Neural progenitor cell (in vitro differentiated cells): ENCODE measurements at regions not wholly inside any gene's neighbourhood (a gene's known extent, or its start where the extent isn't known, plus 50 kb on each side); places are given as distances from the start of the nearest gene placed in this dataset.

ENCODE experiments used
- CTCF ChIP-seq: fragments of 200-600 bp; sonication (generic); IDR thresholded peaks from 2 replicates; pipeline ENCODE4 v1.5.1; 2017; ENCODE audit warnings: antibody characterized with exemption, mild to moderate bottlenecking
- EZH2 ChIP-seq: fragments of 200-600 bp; sonication (generic); IDR thresholded peaks from 2 replicates; pipeline ENCODE4 v1.6.1; 2017; ENCODE audit warnings: antibody characterized with exemption, mild to moderate bottlenecking, moderate library complexity

GRCh38 chr15:56844471-56844870 lies 74.0 kb upstream of the TCF12 start:
- no peak for TF ChIP-seq CTCF
- no peak for TF ChIP-seq EZH2
